Endothelial cell of umbilical vein (primary cell): ENCODE measurements at regions not wholly inside any gene's neighbourhood (a gene's known extent, or its start where the extent isn't known, plus 50 kb on each side); places are given as distances from the start of the nearest gene placed in this dataset.

Experiments used
- CTCF ChIP-seq, 2 donors: IDR thresholded peaks; 1 replicate in 1 of 2; 2 replicates in 1 of 2; pipeline ENCODE4 v1.5.1; 2011; ENCODE audit warnings: low read length in 2 of 2, mild to moderate bottlenecking in 2 of 2, moderate library complexity in 2 of 2, control low read depth in 1 of 2, inconsistent platforms in 1 of 2, low read depth in 1 of 2; ENCODE audit not compliant: insufficient read depth in 1 of 2; ENCODE audit errors: extremely low read depth in 1 of 2
- EZH2 ChIP-seq: IDR thresholded peaks from 2 replicates; pipeline ENCODE4 v1.6.1; 2012; ENCODE audit warnings: borderline replicate concordance, low read depth, mild to moderate bottlenecking, moderate library complexity, low read length, inconsistent platforms; ENCODE audit not compliant: severe bottlenecking
- POLR2A ChIP-seq: IDR thresholded peaks from 2 replicates; pipeline ENCODE4 v1.6.1; 2012; ENCODE audit warnings: low read depth, mild to moderate bottlenecking, control low read depth, low read length
- POLR2AphosphoS5 ChIP-seq: IDR thresholded peaks from 2 replicates; pipeline ENCODE4 v1.6.1; 2012; ENCODE audit warnings: low read depth, mild to moderate bottlenecking, control low read depth, low read length, moderate library complexity; ENCODE audit not compliant: insufficient read depth

GRCh38 chr13:111956261-111957151 is 110.4 kb upstream of the SOX1 start:
- TF ChIP-seq CTCF (IDR thresholded peaks at IDR 0.05; ENCODE audit: extremely low read depth in 1 of 2, insufficient read depth in 1 of 2, low read depth in 1 of 2, low read length in 2 of 2) (no peak), POLR2A (no peak), POLR2AphosphoS5 (no peak), EZH2 (no peak)
